CD4-positive, CD25-positive, alpha-beta regulatory T cell (primary cell): ENCODE measurements at regions not wholly inside any gene's neighbourhood (a gene's known extent, or its start where the extent isn't known, plus 50 kb on each side); places are given as distances from the start of the nearest gene placed in this dataset.

Experiments
- ATAC-seq, 2 donors: fragments of 150-1000 bp; cut with Tn5 transposase; one replicate each; pipeline ENCODE4 v1.10.0; 2021; ENCODE audit warnings: low read depth in 2 of 2, moderate number of reproducible peaks in 2 of 2, moderate library complexity in 1 of 2
- DNase-seq, 3 donors: peaks; one replicate each; pipeline versions ENCODE4 v3.0.0 to v3.0.0-alpha.2; 2012 to 2022; ENCODE audit warnings: mixed read lengths in 1 of 3
- H3K27ac ChIP-seq: one replicate; pipeline ENCODE4 v1.7.0; 2013; ENCODE audit warnings: mild to moderate bottlenecking, low read length; ENCODE audit not compliant: insufficient read depth, poor library complexity, severe bottlenecking
- H3K27me3 ChIP-seq: one replicate; pipeline ENCODE4 v1.7.0; 2013; ENCODE audit warnings: low read length; ENCODE audit not compliant: control insufficient read depth, insufficient read depth
- H3K36me3 ChIP-seq: one replicate; pipeline ENCODE4 v1.7.0; 2013; ENCODE audit warnings: mild to moderate bottlenecking, low read length, moderate library complexity; ENCODE audit not compliant: control insufficient read depth, insufficient read depth
- H3K4me1 ChIP-seq: 2 replicates; pipeline ENCODE4 v1.7.0; 2013; ENCODE audit warnings: mild to moderate bottlenecking, low read length; ENCODE audit not compliant: insufficient read depth, control insufficient read depth, poor library complexity, severe bottlenecking
- H3K4me3 ChIP-seq: one replicate; pipeline ENCODE4 v1.7.0; 2013; ENCODE audit warnings: low read depth, mild to moderate bottlenecking, low read length, moderate library complexity
- H3K9me3 ChIP-seq, 2 experiments: 1 replicate in 1 of 2; 2 replicates in 1 of 2; pipeline ENCODE4 v1.7.0; 2013; ENCODE audit warnings: low read length in 2 of 2, mild to moderate bottlenecking in 1 of 2, moderate library complexity in 1 of 2; ENCODE audit not compliant: control insufficient read depth in 2 of 2
- H3K27ac Mint-ChIP-seq, 3 donors: one replicate each; pipeline ENCODE4 v1.8.0; 2020 to 2022; ENCODE audit warnings: mild to moderate bottlenecking in 3 of 3, mixed read lengths in 3 of 3, moderate library complexity in 2 of 3
- H3K27me3 Mint-ChIP-seq: one replicate; pipeline ENCODE4 v1.8.0; 2022; ENCODE audit warnings: mild to moderate bottlenecking, mixed read lengths
- H3K36me3 Mint-ChIP-seq: one replicate; pipeline ENCODE4 v1.8.0; 2020; ENCODE audit warnings: mixed read lengths
- H3K4me1 Mint-ChIP-seq, 4 donors: one replicate each; pipeline ENCODE4 v1.8.0; 2020 to 2022; ENCODE audit warnings: mixed read lengths in 4 of 4, mild to moderate bottlenecking in 1 of 4
- H3K4me3 Mint-ChIP-seq, 4 donors: one replicate each; pipeline ENCODE4 v1.8.0; 2020 to 2022; ENCODE audit warnings: mild to moderate bottlenecking in 4 of 4, mixed read lengths in 4 of 4, moderate library complexity in 3 of 4
- H3K9me3 Mint-ChIP-seq, 7 donors: one replicate each; pipeline ENCODE4 v1.8.0; 2020 to 2022; ENCODE audit warnings: mixed read lengths in 7 of 7, mild to moderate bottlenecking in 3 of 7, moderate library complexity in 2 of 7

GRCh38 chr12:107225635-107226034, 132.3 kb upstream of the CRY1 start:
- H3K4me1 ChIP-seq = no peaks in the 10 kb centered on the region
- H3K36me3 ChIP-seq = no peaks in the 10 kb centered on the region
- H3K27ac ChIP-seq = no peak overlapping the region
- peaks cover 0 to 3% (median 0%) of the 10 kb centered on the region in 7 donors for H3K9me3 Mint-ChIP-seq
- peaks cover 19% of the 10 kb centered on the region for H3K27me3 Mint-ChIP-seq
- no peaks in the 10 kb centered on the region for H3K9me3 ChIP-seq
- no peak for DNase-seq
- H3K36me3 Mint-ChIP-seq = no peaks in the 10 kb centered on the region
- H3K4me3 Mint-ChIP-seq = no peak overlapping the region
- H3K27me3 ChIP-seq = no peaks in the 10 kb centered on the region
- no peak for ATAC-seq
- no peaks in the 10 kb centered on the region for H3K4me1 Mint-ChIP-seq
- no peak overlapping the region for H3K27ac Mint-ChIP-seq
- H3K4me3 ChIP-seq = no peak overlapping the region

- no peak for DNase-seq
- ATAC-seq = no peak
These were observed 132.8 kb upstream of the CRY1 start for GRCh38 chr12:107226126-107226525.

GRCh38 chr12:107228076-107228475, 134.7 kb upstream of the CRY1 start:
- Histone ChIP-seq H3K4me3 (no peak overlapping the region), H3K27me3 (no peaks in the 10 kb centered on the region), H3K4me1 (no peaks in the 10 kb centered on the region), H3K27ac (no peak overlapping the region), H3K9me3 (no peaks in the 10 kb centered on the region), H3K36me3 (no peaks in the 10 kb centered on the region)
- H3K27ac Mint-ChIP-seq = no peak overlapping the region
- H3K36me3 Mint-ChIP-seq = no peaks in the 10 kb centered on the region
- no peaks in the 10 kb centered on the region for H3K4me1 Mint-ChIP-seq
- peaks cover 10% of the 10 kb centered on the region for H3K27me3 Mint-ChIP-seq
- no peaks in the 10 kb centered on the region for H3K9me3 Mint-ChIP-seq
- H3K4me3 Mint-ChIP-seq = no peak overlapping the region
- ATAC-seq = no peak
- no peak for DNase-seq

More at GRCh38 chr12:107226126-107226525, 132.8 kb upstream of the CRY1 start:
- H3K4me1 Mint-ChIP-seq = no peaks in the 10 kb centered on the region
- H3K9me3 ChIP-seq = no peaks in the 10 kb centered on the region
- H3K4me3 ChIP-seq = no peak overlapping the region
- H3K27ac Mint-ChIP-seq = no peak overlapping the region
- no peaks in the 10 kb centered on the region for H3K36me3 ChIP-seq
- H3K4me1 ChIP-seq = no peaks in the 10 kb centered on the region
- peaks cover 0 to 3% (median 0%) of the 10 kb centered on the region in 7 donors for H3K9me3 Mint-ChIP-seq
- H3K27ac ChIP-seq = no peak overlapping the region
- H3K27me3 ChIP-seq = no peaks in the 10 kb centered on the region
- H3K4me3 Mint-ChIP-seq = no peak overlapping the region
- H3K27me3 Mint-ChIP-seq = peaks cover 17% of the 10 kb centered on the region
- H3K36me3 Mint-ChIP-seq = no peaks in the 10 kb centered on the region

- no peak overlapping the region for H3K4me3 Mint-ChIP-seq
- no peaks in the 10 kb centered on the region for H3K9me3 Mint-ChIP-seq
- H3K4me1 ChIP-seq = no peaks in the 10 kb centered on the region
- peaks cover 10% of the 10 kb centered on the region for H3K27me3 Mint-ChIP-seq
- DNase-seq (no peak), ATAC-seq (no peak)
- no peaks in the 10 kb centered on the region for H3K4me1 Mint-ChIP-seq
- no peak overlapping the region for H3K4me3 ChIP-seq
- no peaks in the 10 kb centered on the region for H3K9me3 ChIP-seq
- H3K27me3 ChIP-seq = peaks cover 2% of the 10 kb centered on the region
- H3K27ac Mint-ChIP-seq = no peak overlapping the region
- no peaks in the 10 kb centered on the region for H3K36me3 Mint-ChIP-seq
- no peak overlapping the region for H3K27ac ChIP-seq
- H3K36me3 ChIP-seq = no peaks in the 10 kb centered on the region
These were observed 136.5 kb upstream of the CRY1 start for GRCh38 chr12:107229827-107230226.

GRCh38 chr12:107231303-107231702, 138.0 kb upstream of the CRY1 start:
- ATAC-seq (no peak), DNase-seq (no peak)
- no peak overlapping the region for H3K27ac ChIP-seq
- H3K4me1 ChIP-seq = no peaks in the 10 kb centered on the region
- H3K9me3 ChIP-seq = no peaks in the 10 kb centered on the region
- H3K4me3 ChIP-seq = no peak overlapping the region
- H3K27me3 Mint-ChIP-seq = peaks cover 16% of the 10 kb centered on the region
- H3K9me3 Mint-ChIP-seq = no peaks in the 10 kb centered on the region
- H3K27me3 ChIP-seq = peaks cover 4% of the 10 kb centered on the region
- H3K36me3 ChIP-seq = no peaks in the 10 kb centered on the region
- H3K4me3 Mint-ChIP-seq = no peak overlapping the region
- no peaks in the 10 kb centered on the region for H3K36me3 Mint-ChIP-seq
- H3K27ac Mint-ChIP-seq = no peak overlapping the region
- no peaks in the 10 kb centered on the region for H3K4me1 Mint-ChIP-seq

GRCh38 chr12:107233551-107233950, 140.2 kb upstream of the CRY1 start:
- no peak overlapping the region for H3K4me3 Mint-ChIP-seq
- no peaks in the 10 kb centered on the region for H3K9me3 ChIP-seq
- H3K27me3 ChIP-seq = peaks cover 7% of the 10 kb centered on the region

GRCh38 chr12:107235600-107235999, 142.3 kb upstream of the CRY1 start:
- Histone ChIP-seq H3K4me1 (no peaks in the 10 kb centered on the region), H3K36me3 (no peaks in the 10 kb centered on the region), H3K9me3 (no peaks in the 10 kb centered on the region), H3K4me3 (no peak overlapping the region), H3K27me3 (peaks cover 8% of the 10 kb centered on the region), H3K27ac (no peak overlapping the region)
- DNase-seq (no peak), ATAC-seq (no peak)
- Mint-ChIP-seq H3K27ac (no peak overlapping the region), H3K4me3 (no peak overlapping the region), H3K27me3 (peaks cover 13% of the 10 kb centered on the region), H3K4me1 (peaks cover 0 to 4% (median 1%) of the 10 kb centered on the region in 4 donors), H3K36me3 (no peaks in the 10 kb centered on the region), H3K9me3 (peaks cover 0 to 2% (median 0%) of the 10 kb centered on the region in 7 donors)

More at GRCh38 chr12:107233551-107233950, 140.2 kb upstream of the CRY1 start:
- Histone ChIP-seq H3K36me3 (no peaks in the 10 kb centered on the region), H3K27ac (no peak overlapping the region), H3K4me3 (no peak overlapping the region), H3K4me1 (no peaks in the 10 kb centered on the region)
- ATAC-seq (no peak), DNase-seq (no peak)
- H3K9me3 Mint-ChIP-seq = no peaks in the 10 kb centered on the region
- H3K36me3 Mint-ChIP-seq = no peaks in the 10 kb centered on the region
- peaks cover 13% of the 10 kb centered on the region for H3K27me3 Mint-ChIP-seq
- H3K27ac Mint-ChIP-seq = no peak overlapping the region
- H3K4me1 Mint-ChIP-seq = peaks cover 0 to 4% (median 1%) of the 10 kb centered on the region in 4 donors

- ATAC-seq (no peak), DNase-seq (no peak)
- no peak overlapping the region for H3K27ac ChIP-seq
- Mint-ChIP-seq H3K4me3 (no peak overlapping the region), H3K36me3 (no peaks in the 10 kb centered on the region), H3K27me3 (peaks cover 21% of the 10 kb centered on the region), H3K4me1 (peaks cover 0 to 4% (median 1%) of the 10 kb centered on the region in 4 donors), H3K27ac (no peak overlapping the region), H3K9me3 (peaks cover 0 to 3% (median 0%) of the 10 kb centered on the region in 7 donors)
- H3K36me3 ChIP-seq = no peaks in the 10 kb centered on the region
- H3K27me3 ChIP-seq = peaks cover 9% of the 10 kb centered on the region
- no peaks in the 10 kb centered on the region for H3K4me1 ChIP-seq
- no peaks in the 10 kb centered on the region for H3K9me3 ChIP-seq
- H3K4me3 ChIP-seq = no peak overlapping the region
These were observed 143.6 kb upstream of the CRY1 start for GRCh38 chr12:107236824-107237511.
